ENCODE measurements at regions not wholly inside any gene's neighbourhood (a gene's known extent, or its start where the extent isn't known, plus 50 kb on each side); places are given as distances from the start of the nearest gene placed in this dataset.
A peak's percentile ranks its signal among the peaks of the same experiment; 100 is the strongest.

DNA sequence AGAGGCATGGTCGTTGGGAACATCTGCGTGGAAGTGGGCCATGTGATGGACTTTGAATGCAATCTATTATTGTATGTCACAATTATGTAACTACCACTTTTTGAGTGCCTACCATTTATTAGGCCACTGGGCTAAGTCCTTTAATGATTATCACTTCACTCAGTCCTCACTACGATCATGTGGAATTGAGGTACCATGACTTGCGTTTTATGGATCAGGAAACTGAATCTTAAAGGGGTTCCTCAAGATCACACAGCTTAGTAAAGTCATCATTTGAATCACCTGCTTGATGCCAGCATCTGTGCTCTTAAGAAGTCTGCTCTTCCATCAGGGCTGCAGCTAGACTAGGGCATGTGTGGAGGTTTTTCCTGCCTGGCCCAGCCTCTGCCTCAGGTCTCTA is 136.7 kb downstream of the DAD1 start:
- DNase-seq (ENCODE audit: low spot score), result no peak

DNA sequence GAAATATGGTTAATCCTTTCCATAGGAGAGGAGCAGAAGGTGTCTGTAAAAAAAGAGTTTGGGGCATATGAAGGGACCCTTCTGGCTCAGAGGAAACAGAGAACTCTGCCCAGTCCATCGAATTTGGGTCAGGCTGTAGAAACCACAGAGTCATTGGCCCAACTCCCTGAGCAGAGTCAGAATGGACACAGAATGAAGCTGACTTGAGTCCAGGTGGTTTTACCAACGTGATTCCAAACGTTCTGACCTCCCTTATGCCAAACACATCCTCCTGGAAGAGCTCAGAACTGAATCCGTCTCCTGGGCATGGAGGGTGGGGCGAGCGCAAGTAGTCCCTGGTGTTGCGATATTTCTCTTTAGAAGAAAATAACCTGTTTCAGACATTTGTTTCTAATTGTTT is 138.8 kb downstream of the DAD1 start:
- no peak for DNase-seq (ENCODE audit: low spot score)

DNA sequence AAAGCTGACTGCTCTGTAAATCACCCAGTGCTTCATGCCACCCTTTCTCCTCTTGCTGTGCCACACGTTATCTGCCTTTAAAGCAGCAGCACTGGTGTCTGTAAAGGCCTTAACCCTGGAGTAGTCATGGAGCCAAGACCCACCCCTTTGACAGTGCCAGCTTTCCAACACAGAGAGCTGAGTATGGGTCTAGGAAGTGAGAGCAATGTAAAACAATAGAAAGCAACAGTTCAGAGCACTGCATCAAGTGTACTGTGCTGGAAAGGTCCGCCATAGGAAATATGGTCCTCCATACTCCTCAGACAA is 139.5 kb downstream of the DAD1 start:
- DNase-seq (ENCODE audit: low spot score), result no peak

DNA sequence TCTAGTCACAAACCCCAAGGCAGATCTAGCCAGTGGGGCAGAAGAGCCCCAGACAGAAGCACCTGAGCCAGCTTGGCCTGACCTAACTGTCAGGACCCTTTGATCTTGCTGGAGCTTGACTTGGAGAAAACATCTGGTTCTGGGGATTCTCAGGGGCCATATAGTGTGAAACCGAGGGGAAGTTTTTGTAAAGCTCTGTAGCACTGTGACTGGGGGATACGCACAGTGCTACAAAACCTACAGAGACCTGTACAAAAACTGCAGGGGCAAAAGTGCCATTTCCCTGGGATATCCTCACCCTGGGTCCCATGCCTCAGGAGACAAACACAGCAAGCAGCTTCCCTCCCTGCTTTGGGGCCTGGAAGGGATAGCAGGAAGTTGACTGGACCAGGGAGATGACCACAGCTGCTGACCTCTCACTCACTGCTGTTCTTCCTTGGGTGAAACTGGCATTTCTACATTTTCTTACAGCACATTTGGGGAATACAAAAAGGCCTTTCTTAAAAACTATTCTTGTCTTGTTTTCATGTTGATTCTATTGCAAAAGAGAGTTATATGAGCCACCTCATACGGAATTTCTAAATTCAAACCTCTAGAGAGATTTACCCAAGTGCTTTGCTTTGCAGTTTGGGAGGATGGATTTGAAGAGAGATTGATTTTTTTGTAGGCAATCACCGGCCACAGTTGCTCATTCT is 140.0 kb downstream of the DAD1 start:
- DNase-seq (ENCODE audit: low spot score), result no peak

DNA sequence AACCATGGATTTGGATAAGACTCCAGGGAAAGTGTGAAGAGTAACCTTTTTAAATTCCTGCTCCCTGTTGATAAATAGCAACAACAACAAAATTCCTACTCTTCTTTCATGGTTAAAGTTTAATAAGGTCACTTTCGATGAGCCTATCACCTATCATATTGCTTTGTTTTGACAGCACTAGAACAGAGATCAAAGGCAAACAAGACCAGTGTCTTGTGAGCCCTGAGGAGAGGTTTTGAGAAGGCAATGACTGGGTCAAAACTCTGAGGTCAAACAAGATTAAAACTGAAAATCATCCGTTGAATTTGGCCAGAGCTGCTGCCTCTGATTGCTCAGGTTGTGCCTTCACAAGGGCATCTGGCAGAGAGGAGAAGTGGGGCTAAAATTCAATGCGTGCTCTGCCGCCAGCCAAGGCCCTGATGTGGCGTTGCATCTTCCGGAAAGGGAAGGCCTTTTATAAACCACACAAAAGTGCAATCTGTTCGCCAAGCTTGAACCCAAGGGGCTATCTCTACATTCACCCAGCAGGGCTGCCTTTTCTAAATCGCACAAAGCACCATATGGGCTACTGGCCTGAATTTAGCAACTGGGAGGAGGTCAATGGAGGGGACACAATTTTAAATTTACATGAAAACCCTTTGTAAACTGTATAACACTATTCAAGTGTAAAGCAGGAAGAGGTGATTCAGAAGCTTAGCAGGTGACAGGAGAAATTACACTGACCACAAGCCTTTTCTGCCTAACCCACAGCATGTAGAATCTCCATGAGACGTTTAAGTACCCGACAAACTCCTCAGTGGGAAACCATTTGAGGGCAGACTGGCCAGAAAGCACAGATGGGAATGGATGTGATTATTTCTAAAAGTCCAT is 140.8 kb downstream of the DAD1 start:
- DNase-seq (ENCODE audit: low spot score), result no peak

DNA sequence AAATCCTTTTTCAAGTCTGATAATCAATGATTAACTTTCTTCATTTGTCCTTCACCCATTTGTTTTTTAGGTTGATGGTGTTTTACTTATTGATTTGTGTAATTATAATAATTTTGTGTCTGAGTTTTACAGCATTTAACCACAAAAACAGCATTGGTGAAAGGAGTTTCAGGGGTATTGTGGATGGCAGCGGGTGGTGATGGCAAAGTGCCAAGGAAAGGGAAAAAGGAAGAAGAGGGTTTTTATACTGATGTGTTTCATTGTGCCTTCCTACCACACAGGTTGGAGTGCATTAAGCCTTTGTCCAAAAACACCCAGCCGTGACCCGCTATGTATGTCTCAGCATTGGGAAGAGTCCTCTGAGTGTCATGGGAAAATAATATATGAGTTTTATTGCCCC is 150.3 kb downstream of the DAD1 start:
- DNase-seq (ENCODE audit: low spot score), result no peak

DNA sequence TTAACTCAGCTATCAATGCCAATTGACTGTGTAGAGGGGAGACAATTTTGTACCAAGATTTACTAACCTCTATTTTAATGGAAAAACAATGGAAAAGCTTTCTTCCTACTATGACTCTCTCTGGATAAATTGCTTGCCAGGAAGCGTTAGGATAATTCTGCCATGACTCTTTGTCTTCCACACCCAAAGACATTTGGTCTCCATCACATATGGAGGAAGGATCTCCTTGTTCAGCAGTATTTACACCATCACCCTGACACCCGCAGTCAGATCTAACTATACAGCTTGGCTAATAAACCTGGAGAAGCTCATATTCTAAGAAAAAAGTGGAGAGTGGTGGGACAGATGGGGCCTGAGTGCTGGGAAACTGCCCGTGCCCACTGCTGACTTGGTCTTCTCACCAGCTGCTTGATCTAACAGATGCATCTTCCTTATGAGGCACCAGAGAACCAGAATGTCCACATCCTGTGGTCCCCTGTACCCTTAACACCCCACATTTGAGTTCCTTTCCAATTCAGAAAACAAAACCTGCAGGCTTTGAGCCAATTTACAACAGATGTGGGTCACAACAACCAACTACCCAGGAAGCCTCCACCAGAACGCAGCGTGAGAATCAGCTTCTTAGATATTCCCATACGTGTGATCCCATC is 154.0 kb downstream of the DAD1 start:
- no peak for DNase-seq (ENCODE audit: low spot score)

DNA sequence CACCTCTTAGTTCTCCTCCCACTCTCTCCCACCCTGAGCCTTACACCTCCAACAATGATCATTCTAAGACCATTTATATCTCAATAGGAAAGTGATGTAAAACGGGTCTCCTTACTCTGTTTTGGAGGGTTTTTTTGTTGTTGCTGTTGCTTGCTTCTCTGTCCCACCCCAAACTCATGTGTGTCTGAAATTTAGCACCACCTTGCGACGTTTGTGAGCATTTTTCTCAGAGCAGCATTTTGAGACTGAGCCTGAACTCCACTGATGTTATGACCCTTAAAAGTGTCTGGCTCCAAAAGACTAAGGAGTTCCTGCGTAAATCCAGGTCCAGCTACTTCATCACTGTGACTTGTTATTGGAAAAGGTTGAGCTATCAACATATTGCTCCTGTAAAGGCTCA is 155.0 kb downstream of the DAD1 start:
- no peak for DNase-seq (ENCODE audit: low spot score)

DNA sequence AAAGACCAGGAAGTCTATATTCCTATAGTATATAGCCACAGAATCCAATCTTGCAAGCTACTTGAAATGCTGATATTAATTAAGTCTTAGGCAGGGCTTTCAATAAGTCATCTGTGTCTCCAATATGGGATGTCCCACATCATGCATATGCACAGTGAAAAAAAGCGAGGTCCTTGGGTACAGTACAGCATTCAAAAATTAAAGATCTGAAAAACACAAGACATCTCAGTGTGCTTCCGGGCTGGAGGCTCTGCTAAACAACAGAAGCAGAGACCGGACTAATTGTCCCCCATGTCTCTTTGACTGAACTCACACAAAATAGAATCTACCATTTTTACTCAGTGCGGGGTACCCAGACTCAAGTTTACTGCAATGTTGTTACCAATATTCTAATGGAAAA is 156.0 kb downstream of the DAD1 start:
- DNase-seq (ENCODE audit: low spot score), result no peak

DNA sequence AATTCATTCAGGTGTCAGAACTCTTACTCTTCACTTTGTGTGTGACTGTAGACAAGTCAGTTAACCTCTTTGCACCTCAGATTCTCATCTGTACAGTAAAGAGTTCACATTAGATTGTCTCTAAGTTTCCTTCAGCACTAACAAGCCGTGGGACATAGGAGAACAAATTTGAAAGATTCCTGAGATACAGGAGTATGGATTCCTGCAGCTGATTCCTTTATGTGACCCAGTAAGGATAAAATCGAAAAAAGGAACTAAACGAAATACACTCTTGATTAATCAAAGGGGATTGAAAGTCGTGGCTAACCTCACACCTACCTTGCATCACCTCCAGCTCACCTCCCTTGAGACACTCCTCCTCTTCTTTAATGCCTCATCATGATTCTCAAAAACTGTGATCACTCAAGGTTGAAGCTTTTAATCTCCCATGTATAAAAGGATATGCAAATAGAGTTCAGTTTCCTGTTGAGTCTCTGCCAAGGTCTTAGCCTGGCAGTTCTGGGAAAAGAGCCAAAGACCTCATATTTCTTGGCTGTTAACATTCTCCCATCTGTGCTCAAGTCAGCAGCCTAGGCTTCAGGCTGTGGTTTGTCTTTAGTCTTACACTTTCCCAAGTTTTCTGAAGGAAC is 156.6 kb downstream of the DAD1 start:
- DNase-seq (ENCODE audit: low spot score), result peak; percentile 75

DNA sequence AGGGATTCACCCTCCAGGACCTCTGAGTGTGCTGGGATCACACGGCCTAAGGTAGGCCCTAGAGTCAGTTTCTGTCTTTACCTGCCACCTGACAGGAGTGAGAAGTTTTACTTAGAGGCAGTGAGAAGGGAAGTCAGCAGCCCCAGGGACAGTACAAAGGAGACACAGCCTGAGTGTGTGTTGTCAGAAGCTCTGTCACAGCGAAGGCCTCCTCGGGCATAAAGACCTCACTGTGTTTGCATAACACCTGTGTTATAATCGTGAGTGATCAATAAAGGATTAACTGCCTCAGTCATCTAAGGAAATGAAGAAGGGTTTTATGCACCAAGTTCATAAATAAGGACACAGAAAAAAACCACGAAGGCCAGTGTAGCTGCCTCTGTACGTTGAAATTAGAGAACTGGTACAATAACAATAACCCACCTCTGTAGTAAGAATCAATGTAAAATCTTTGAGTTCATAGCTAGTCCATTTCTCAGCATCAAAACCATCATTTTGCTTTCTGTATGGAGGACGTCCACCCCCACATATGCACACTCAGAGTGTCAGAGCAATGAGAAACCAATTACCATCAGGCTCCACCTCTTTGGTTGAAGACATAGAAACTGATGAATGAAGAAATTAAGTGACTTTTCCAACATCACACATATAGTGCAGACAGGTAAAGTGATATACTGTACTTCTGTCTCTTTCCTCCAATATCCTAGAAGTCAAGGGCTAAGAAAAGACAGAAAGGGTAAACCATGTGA is 159.3 kb downstream of the DAD1 start:
- DNase-seq (ENCODE audit: low spot score), result no peak

DNA sequence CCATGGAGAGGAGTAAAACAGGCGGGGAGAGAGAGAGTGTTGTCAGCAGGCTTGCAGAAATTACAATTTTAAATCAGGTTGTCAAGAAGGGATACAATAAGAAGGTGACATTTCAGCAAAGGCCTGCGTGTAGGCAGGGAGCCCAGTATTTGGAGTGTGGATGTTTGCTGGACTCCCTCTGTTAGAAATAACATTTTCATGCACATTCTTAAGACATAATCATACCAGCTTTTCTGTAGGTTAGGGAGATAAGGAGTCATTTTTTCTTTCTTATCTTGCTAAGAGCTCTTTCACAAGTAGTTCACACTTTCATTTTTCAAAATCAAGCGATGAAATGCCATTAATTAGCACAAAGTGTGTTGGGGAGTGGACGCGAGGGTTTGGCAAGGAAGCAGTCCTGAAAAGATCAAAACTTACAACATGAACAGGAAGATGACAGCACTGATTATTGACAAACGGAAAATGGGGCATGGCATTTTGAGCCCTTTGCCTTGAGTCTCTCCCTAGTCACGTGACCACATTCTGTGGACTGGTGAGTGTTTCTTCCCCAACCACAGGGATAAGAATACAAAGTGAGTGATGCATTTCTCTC is 160.2 kb downstream of the DAD1 start:
- peak; percentile 12 for DNase-seq (ENCODE audit: low spot score)

DNA sequence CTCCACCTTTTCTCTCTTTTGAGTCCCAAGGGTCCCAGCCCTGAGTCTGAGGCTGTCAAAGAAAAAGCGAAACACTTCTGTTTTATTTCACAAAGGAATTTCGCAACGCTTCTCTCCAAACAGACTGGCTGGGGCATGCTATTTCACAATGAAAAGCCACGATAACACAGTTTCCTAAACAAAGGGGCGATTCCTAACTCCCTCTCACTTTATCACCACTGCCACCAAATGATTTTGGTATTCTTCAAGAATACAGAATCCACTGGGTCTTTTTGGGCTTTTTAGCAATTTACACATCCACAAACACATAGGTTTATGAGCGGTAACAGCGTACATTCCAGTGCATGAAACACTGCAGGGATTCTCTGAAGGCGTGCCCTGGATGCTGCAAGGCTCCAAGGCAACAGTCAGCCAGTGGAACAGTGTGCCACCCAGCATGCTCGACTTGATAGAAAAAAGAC is 161.2 kb downstream of the DAD1 start:
- peak; percentile 51 for DNase-seq (ENCODE audit: low spot score)

DNA sequence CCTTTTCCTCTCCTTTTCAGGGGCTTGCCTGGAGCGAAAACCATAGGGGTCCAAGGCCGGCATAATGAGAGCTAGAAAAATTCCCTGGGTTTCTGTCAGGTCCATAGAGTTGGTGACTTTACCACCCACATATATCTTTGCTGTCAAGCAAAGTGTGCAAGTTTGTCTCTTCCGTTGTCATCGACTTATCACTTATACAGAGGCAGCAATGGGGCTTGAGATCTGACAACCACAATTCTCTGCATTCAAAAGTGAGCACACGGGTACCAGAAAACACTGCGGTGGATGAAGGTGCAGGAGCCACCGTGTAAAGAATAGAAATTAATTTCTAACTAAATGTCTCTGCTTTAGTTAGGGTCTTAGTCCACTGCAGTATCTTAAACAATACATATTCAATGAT is 162.3 kb downstream of the DAD1 start:
- DNase-seq (ENCODE audit: low spot score), result no peak

DNA sequence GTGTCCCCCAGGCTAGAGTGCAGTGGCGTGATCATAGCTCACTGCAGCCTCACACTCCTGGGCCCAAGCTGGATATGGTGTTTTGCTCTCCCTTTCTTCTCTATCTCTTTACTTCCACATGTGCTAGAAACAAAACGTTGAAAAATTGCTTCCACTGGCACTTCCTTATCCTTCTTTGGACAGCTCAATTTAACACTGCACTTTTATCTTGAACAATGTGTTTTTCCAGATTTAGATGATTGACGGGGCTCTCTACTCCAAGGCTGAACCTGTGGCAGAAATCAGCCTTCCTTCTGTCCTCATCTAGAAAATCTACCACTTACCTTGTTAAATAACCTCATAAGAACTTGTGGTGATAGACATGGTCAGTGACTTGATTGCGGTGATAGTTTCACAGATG is 165.1 kb downstream of the DAD1 start:
- DNase-seq (ENCODE audit: low spot score), result no peak

DNA sequence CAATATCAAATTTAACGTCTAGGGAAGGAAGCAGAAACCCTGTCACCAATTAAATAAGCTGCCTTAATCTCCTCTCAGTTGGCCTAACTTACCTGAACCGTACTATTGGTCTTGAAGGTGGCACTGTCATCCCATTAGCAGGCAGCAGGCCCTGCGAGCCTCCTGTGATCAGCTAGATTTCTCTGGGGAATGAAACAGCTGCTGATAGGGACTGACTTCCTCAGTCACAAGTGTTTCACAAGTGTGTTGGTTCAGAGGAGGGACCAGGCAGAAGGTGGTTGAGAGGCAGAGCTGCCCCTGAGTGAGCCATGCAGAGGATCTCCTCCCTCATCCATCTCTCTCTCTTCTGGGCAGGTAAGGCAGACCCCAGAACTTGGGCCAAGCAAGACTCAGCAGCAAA is 166.8 kb downstream of the DAD1 start:
- DNase-seq (ENCODE audit: low spot score), result no peak

DNA sequence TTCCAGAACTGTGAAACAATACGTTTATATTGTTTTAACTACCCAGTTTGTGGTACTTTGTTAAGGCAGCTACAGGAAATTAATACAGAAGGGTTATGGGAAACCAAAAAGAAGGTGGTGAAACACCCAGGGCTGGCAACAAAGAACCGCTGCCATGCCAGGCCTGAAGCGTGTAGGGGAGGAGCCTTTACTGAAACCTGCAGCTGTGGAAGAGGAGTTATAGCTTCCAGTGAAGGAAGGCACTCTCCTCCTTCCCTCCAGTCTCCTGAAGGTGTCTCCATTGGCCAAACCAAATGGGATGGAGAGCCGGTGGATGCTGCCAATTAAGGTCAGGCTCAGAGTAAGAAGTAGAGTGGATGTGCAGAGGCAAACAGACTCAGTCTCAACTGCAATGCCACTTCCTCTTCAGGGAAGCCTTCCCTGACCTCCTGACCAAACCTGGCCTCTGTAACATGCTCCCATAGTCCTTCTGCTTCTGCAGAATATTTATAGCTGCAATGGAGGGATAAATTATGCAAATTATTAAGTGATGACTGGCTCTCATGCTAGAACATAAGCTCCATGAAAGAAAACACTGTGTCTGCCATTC is 168.3 kb downstream of the DAD1 start:
- DNase-seq (ENCODE audit: low spot score), result no peak

DNA sequence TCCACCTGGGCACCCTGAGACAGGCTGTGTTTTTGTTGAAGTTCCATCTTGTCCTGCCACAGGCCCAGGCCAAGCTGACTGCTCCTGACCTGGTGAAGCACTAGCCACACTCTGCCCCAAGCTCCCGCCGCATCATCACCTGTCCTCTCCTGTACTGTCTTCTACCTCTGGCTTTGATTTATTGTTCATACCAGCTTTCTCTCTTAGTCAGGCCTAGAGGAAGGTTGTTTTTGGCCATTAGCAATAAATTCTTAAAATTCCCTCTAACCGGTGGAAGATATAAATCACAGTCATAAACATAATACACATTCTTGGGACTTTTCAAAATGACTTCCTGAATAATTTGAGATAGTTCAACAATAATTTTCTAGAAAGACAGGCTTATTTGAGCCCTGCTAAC is 169.4 kb downstream of the DAD1 start:
- no peak for DNase-seq (ENCODE audit: low spot score)

DNA sequence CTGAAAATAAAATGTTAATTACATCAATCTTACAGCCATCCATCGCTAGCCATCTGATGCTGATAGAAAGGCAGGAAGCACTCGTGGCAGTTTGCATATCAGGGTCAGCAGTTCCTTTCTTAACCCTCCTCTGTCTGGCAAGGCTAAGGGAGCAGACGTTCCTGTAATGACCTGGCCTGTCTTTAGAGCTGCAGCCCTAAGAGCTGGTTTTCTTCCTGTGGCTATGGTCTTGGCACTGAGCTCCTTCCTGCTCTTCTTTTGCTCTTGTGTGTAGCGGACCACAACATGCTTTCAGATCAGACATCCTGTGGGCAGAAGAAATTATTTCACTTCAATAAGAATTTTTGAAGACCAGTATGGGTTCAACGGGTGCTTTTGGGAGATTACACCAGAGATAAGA is 170.4 kb downstream of the DAD1 start:
- no peak for DNase-seq (ENCODE audit: low spot score)

DNA sequence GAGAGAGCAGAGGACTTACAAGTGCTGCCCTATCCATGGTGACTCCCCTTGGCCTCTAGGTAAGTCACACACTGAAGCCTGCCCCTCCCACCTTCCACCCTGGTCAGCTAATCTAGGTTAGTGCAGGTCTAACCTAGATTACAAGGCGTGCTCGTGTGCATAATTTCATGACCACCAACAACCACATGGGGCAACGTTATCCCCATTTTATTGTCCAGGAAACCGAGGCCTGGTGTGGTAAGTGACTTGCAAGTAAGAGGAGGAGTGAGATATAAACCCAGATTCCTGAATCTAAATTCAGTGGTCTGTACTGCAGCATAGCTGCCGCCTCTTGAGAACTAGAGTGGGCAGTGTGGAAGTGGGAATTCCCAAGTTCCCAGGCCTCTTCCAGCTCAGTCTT is 171.1 kb downstream of the DAD1 start:
- DNase-seq (ENCODE audit: low spot score), result no peak

DNA sequence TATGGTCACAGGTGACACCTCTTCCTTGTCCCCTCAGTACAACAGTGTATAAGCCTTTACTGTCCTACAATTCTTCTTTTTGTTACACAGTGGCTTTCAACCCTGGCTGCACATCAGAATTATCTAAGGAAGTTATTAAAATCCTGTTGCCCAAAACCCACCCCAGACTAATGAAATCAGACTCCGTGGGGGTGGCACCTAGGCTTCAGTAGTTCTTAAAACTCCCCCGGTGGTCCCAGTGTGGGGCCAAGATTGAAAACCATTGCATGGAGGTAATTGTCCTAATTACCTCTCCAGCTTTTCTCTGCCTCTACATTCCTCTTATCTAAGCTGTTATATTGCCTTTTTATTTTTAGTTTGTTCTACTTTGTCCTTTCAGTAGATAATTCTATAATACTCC is 172.8 kb downstream of the DAD1 start:
- no peak for DNase-seq (ENCODE audit: low spot score)
